Endothelial cell of umbilical vein (primary cell): ENCODE measurements at regions not wholly inside any gene's neighbourhood (a gene's known extent, or its start where the extent isn't known, plus 50 kb on each side); places are given as distances from the start of the nearest gene placed in this dataset.

Experiments
- BruUV-seq: library from RNA; stranded (reverse); fragments of 400-500 nt; replicated peaks from 2 replicates; lab custom pipeline; 2021; lab: Mats Ljungman, UMichigan
- CTCF ChIA-PET: fragments of 300-600, 350-600 bp; sonication (Branson Sonifier 250); formaldehyde crosslinking; loops from one replicate; lab custom pipeline; 2021; ENCODE audit warnings: antibody characterized with exemption, inconsistent platforms; lab: Charles Lee
- POLR2A ChIA-PET: fragments of 300-600, 350-600 bp; sonication (Branson Sonifier 250); formaldehyde crosslinking; loops from one replicate; lab custom pipeline; 2021; ENCODE audit warnings: antibody characterized with exemption, inconsistent platforms; lab: Charles Lee
- DNase-seq: peaks from one replicate; pipeline ENCODE4 v3.0.0-alpha.2; 2011; ENCODE audit warnings: low read depth, low spot score
- FAIRE-seq: peaks from 2 replicates; lab custom pipeline; 2011; peaks lifted over from hg19 to GRCh38; lab: Jason Lieb, UNC
- H2AFZ ChIP-seq: 2 replicates; pipeline ENCODE4 v1.6.0; 2012; ENCODE audit warnings: low read depth, low read length, control low read depth, inconsistent platforms
- H3K27ac ChIP-seq: 2 replicates; pipeline ENCODE4 v1.5.1; 2011; ENCODE audit warnings: low read depth, mild to moderate bottlenecking, control low read depth, low read length, moderate library complexity; ENCODE audit not compliant: insufficient read depth
- H3K27me3 ChIP-seq, 2 experiments: 2 replicates each; pipeline versions ENCODE4 v1.6.0 to v1.6.1; 2011; ENCODE audit warnings: low read length in 2 of 2, mixed read lengths in 1 of 2; ENCODE audit not compliant: control insufficient read depth in 2 of 2, insufficient read depth in 2 of 2
- H3K36me3 ChIP-seq, 2 experiments: 2 replicates in 1 of 2; 3 replicates in 1 of 2; pipeline ENCODE4 v1.5.1; 2011; ENCODE audit warnings: low read length in 2 of 2, mild to moderate bottlenecking in 1 of 2, moderate library complexity in 1 of 2; ENCODE audit not compliant: control insufficient read depth in 2 of 2, insufficient read depth in 2 of 2; ENCODE audit errors: extremely low read depth in 1 of 2
- H3K4me1 ChIP-seq: 3 replicates; pipeline ENCODE4 v1.5.1; 2011; ENCODE audit warnings: mild to moderate bottlenecking, low read length; ENCODE audit not compliant: control insufficient read depth, insufficient read depth; ENCODE audit errors: extremely low read depth
- H3K4me2 ChIP-seq: 2 replicates; pipeline ENCODE4 v1.6.1; 2011; ENCODE audit warnings: low read length, control low read depth, mixed read lengths; ENCODE audit not compliant: insufficient read depth
- H3K4me3 ChIP-seq, 3 experiments: fragments of 200-600 bp in 1 of 3; sonication (generic), shearing (Covaris generic) in 1 of 3; replicated peaks in 1 of 3; 2 replicates each; pipeline ENCODE4 v1.5.1; 2011 to 2016; ENCODE audit warnings: control low read depth in 3 of 3, low read length in 3 of 3, mild to moderate bottlenecking in 2 of 3, inconsistent platforms in 1 of 3, low read depth in 1 of 3, moderate library complexity in 1 of 3; ENCODE audit not compliant: insufficient read depth in 1 of 3
- H3K79me2 ChIP-seq: 2 replicates; pipeline ENCODE4 v1.6.0; 2012; ENCODE audit warnings: low read length, inconsistent platforms; ENCODE audit not compliant: control insufficient read depth, insufficient read depth
- H3K9ac ChIP-seq: replicated peaks from 2 replicates; pipeline ENCODE3; 2011; ENCODE audit warnings: low read length, control low read depth; ENCODE audit not compliant: insufficient read depth; ENCODE audit errors: extremely low read depth
- H3K9me1 ChIP-seq: replicated peaks from 3 replicates; pipeline ENCODE4 v1.6.0; 2011; ENCODE audit warnings: mild to moderate bottlenecking, low read length; ENCODE audit not compliant: control insufficient read depth, insufficient read depth; ENCODE audit errors: extremely low read depth
- H3K9me3 ChIP-seq: replicated peaks from 2 replicates; pipeline ENCODE4 v1.5.1; 2012; ENCODE audit warnings: low read length, inconsistent platforms; ENCODE audit not compliant: control insufficient read depth, insufficient read depth
- H4K20me1 ChIP-seq: replicated peaks from 2 replicates; pipeline ENCODE3; 2011; ENCODE audit warnings: mild to moderate bottlenecking, low read length; ENCODE audit not compliant: control insufficient read depth, insufficient read depth; ENCODE audit errors: extremely low read depth
- CTCF ChIP-seq, 2 donors: IDR thresholded peaks; 1 replicate in 1 of 2; 2 replicates in 1 of 2; pipeline ENCODE4 v1.5.1; 2011; ENCODE audit warnings: low read length in 2 of 2, mild to moderate bottlenecking in 2 of 2, moderate library complexity in 2 of 2, control low read depth in 1 of 2, inconsistent platforms in 1 of 2, low read depth in 1 of 2; ENCODE audit not compliant: insufficient read depth in 1 of 2; ENCODE audit errors: extremely low read depth in 1 of 2
- EZH2 ChIP-seq: IDR thresholded peaks from 2 replicates; pipeline ENCODE4 v1.6.1; 2012; ENCODE audit warnings: borderline replicate concordance, low read depth, mild to moderate bottlenecking, moderate library complexity, low read length, inconsistent platforms; ENCODE audit not compliant: severe bottlenecking
- FOS ChIP-seq: IDR thresholded peaks from 2 replicates; pipeline ENCODE4 v1.6.1; 2011; ENCODE audit warnings: mild to moderate bottlenecking, low read length, moderate library complexity, borderline replicate concordance; ENCODE audit not compliant: insufficient read depth
- GATA2 ChIP-seq: IDR thresholded peaks from 2 replicates; pipeline ENCODE4 v1.7.0; 2011; ENCODE audit warnings: low read depth, mild to moderate bottlenecking, moderate library complexity, mixed read lengths, low read length; ENCODE audit not compliant: insufficient read length, insufficient read depth
- JUN ChIP-seq: IDR thresholded peaks from 2 replicates; pipeline ENCODE4 v1.6.1; 2011; ENCODE audit warnings: borderline replicate concordance, low read depth; ENCODE audit not compliant: insufficient read length, insufficient read depth
- MAX ChIP-seq: IDR thresholded peaks from 2 replicates; pipeline ENCODE4 v1.6.1; 2011; ENCODE audit not compliant: insufficient read depth, insufficient read length
- MYC ChIP-seq: IDR thresholded peaks from one replicate; pipeline ENCODE4 v1.6.1; 2011; ENCODE audit warnings: mild to moderate bottlenecking, low read depth, low read length
- POLR2A ChIP-seq: IDR thresholded peaks from 2 replicates; pipeline ENCODE4 v1.6.1; 2012; ENCODE audit warnings: low read depth, mild to moderate bottlenecking, control low read depth, low read length
- POLR2AphosphoS5 ChIP-seq: IDR thresholded peaks from 2 replicates; pipeline ENCODE4 v1.6.1; 2012; ENCODE audit warnings: low read depth, mild to moderate bottlenecking, control low read depth, low read length, moderate library complexity; ENCODE audit not compliant: insufficient read depth
- dilution Hi-C: fragments of 300-500 bp; cut with MboI; formaldehyde crosslinking; loops from one replicate; pipeline ENCODE4 v1.15.0; 2019; ENCODE audit warnings: low sequenced_read_pairs; ENCODE audit not compliant: extremely low pct_ligation_motif_present
- intact Hi-C: fragments of 100-400 bp; cut with micrococcal nuclease; formaldehyde crosslinking; loops from one replicate; pipeline ENCODE4 v1.10.0; 2022

- CTCF ChIA-PET, result interaction anchor here (1.7 kb wide), 1 partner anchor 18 kb away, joined by 3 read pairs; no protein-coding TSS in a partner anchor
- DNase-seq, result peak; percentile 36
- BruUV-seq, result no TSS peak
These were observed 154.5 kb downstream of the YIPF5 start for GRCh38 chr5:144015961-144016360.

More at GRCh38 chr5:144015961-144016360, 154.5 kb downstream of the YIPF5 start:
- H3K9ac ChIP-seq, result no peak overlapping the region
- POLR2A ChIA-PET, result no interaction called here
- H3K79me2 ChIP-seq, result no peaks in the 10 kb centered on the region
- TF ChIP-seq EZH2 (no peak), MYC (no peak), FOS (no peak), POLR2A (no peak), GATA2 (no peak), MAX (no peak), CTCF (IDR thresholded peaks at IDR 0.05; ENCODE audit: extremely low read depth in 1 of 2, insufficient read depth in 1 of 2, low read depth in 1 of 2, low read length in 2 of 2) (no peak), JUN (no peak), POLR2AphosphoS5 (no peak)
- no peak overlapping the region for H3K27ac ChIP-seq
- no peak overlapping the region for H3K4me3 ChIP-seq
- intact Hi-C loops, result no loop called here
- no peaks in the 10 kb centered on the region for H3K4me1 ChIP-seq
- H4K20me1 ChIP-seq, result no peaks in the 10 kb centered on the region
- dilution Hi-C loops, result no loop called here
- no peaks in the 10 kb centered on the region for H3K9me1 ChIP-seq
- H3K9me3 ChIP-seq, result no peaks in the 10 kb centered on the region
- H3K27me3 ChIP-seq, result no peaks in the 10 kb centered on the region
- FAIRE-seq, result peak; percentile 58
- H3K4me2 ChIP-seq, result no peak overlapping the region
- no peak overlapping the region for H2AFZ ChIP-seq
- H3K36me3 ChIP-seq, result no peaks in the 10 kb centered on the region
